ENCODE measurements at regions not wholly inside any gene's neighbourhood (a gene's known extent, or its start where the extent isn't known, plus 50 kb on each side); places are given as distances from the start of the nearest gene placed in this dataset.
"Not testable (repeated sequence)": the region's sequence is repeated elsewhere in the genome, so short reads cannot be mapped to it uniquely, and the experiment has no call there.

DNA sequence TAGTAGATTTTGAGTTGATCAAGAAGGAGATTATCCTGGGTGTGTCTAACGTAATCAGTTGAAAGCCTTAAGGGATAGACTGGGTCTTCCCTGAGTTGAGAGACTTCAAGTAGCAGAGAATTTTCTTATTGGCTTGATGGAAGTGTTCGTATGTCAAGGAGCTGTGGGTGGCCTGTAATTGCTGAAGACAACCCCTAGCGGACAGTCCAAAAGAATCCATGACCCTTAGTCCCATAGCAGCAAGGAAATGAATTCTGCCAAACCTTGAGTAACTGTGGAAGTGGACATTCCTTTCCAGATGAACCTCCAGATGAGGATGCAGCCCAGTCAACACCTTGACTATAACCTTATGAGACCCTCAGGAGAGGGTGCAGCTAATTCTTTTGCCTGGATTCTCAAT, 786.3 kb downstream of the SOCS6 start:
- DNase-seq (ENCODE audit: low spot score), result no peak

DNA sequence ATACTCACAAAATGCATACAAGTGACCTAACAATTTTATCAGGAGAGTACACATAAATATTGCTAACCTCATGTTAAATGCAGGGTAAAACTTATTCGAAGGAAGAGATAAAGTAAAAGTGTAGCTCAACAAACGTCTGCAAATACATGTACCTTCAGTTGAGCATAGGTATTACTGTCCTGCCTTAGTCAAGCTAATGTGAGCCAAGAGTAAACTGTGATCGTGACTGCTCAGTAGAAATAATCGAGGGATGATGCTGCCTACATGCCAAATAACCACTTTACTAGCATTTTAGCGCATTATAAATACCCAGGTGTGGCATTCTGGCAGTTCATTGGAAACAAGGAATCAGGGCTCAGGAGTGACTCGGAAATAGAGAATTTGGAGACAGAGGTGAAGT, 779.5 kb downstream of the SOCS6 start:
- DNase-seq (ENCODE audit: low spot score), result no peak

DNA sequence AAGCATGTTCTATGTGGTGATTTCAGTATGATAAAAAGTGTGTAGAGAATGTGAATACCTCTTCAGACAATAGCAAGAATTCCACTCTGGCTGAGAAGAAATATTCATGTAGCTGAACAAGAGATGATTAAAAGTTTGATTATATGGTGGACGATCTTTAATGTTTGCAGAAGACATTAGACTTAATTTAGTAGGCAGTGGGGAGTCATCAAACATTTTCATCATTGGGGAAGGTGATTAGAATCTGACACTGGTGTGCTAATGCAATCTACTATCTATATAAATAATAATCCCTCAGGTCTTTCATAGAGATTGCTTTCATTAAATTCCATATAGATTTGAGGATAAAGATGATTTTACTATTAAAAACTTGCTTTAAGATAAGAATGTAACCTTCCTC, 761.0 kb downstream of the SOCS6 start:
- DNase-seq (ENCODE audit: low spot score), result no peak

DNA sequence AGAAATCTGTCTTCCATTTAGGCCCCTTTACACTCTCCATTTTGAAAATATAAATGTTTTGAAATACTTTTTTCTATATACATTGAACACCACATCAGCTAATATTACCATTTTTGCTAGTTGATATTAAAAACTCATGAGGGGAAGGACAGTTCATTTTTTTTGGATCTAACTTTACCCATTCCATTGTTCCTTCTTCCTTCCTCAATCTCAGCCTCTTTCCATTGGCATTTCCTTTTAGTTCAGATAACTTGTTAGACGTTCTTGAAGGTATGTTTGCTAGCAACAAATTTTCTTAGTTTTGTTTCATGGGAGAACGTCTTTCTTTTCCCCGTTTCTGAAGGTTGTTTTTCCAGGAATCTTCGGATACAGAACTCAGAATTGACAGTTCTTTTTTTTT, 759.0 kb downstream of the SOCS6 start:
- no peak for DNase-seq (ENCODE audit: low spot score)

DNA sequence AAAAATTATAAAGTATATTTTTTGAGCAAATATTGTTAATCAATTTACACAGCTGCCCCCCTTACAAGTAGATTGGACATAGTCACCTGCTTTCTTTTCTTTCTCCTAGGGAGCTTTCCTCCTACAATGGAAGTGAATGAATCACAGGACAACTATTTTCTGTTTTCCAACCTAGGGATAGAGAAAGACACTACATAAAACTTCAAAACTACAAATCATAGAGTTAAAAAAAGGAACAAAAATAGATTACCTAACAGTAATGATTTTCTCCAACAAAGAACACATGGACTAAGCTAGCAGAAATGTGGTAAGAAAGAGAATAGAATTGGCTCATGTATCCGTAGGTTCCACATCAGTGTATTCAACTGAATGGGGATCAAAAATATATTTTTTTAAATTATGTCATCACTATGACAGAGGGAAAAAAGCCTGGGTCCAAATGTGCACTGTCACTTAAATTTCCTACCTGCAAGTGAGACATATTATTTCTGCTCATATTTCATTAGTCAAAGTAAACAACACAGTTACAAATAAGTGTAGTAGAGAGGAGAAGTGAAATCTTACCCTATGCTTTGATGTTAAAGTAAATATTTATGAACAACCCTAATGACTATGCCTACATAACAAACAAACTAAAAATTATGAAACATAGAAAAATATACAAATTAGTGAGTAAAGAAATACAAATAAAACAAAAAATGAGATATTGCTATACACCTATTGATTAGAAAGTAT, 756.7 kb downstream of the SOCS6 start:
- DNase-seq (ENCODE audit: low spot score), result peak; percentile 44

DNA sequence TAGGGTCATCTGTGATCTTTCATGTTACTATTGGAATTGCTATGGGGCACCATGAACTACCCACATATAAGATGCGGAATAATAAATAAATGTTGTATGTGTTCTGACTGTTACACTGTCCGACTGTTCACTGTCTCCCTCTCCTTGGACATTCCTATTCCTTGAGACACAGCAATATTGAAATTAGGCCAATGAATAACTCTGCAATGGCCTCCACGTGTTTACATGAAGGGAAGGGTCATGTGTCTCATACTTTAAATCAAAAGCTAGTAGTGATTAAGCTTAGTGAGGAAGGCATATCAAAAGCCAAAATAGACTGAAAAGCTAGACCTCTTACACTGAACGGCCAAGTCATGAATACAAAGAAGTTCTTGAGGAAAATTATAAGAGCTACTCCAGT, 751.3 kb downstream of the SOCS6 start:
- DNase-seq (ENCODE audit: low spot score), result no peak

DNA sequence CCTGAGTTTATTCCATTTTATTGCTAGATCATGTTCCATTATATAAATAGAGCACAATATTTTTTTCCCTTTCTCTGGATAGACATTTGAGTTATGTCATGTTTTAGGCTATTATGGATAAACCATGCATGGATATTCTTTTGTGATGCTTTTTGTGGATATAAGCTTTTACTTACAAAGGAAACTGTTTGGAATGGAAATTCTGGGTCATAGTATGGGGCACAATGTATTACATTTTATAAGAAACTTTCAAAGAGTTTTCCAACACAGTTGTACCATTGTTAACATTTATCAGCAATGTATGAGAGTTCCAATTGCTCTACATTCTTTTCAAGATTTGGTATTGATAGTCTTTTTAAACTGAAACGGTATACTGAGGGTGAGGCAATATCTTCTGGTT, 749.4 kb downstream of the SOCS6 start:
- no peak for DNase-seq (ENCODE audit: low spot score)

DNA sequence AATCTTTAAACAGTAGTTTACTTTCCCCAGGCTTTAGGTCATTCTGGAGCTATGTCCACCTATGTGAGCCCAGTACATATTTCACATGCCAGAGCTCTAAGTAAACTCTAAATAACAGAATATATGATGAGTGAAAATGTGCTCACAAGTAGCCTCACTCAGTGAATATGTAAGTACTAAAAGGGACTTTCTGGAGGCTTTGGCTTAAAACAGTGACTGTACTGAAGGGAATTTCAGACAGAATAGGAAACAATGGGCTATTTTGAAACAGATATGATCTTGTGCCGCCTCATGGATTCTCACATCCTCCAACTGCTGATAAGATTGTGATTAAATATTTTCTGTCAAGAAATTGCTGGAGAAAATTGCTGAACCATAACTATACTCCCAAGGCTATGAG, 747.9 kb downstream of the SOCS6 start:
- DNase-seq (ENCODE audit: low spot score), result peak; percentile 88

DNA sequence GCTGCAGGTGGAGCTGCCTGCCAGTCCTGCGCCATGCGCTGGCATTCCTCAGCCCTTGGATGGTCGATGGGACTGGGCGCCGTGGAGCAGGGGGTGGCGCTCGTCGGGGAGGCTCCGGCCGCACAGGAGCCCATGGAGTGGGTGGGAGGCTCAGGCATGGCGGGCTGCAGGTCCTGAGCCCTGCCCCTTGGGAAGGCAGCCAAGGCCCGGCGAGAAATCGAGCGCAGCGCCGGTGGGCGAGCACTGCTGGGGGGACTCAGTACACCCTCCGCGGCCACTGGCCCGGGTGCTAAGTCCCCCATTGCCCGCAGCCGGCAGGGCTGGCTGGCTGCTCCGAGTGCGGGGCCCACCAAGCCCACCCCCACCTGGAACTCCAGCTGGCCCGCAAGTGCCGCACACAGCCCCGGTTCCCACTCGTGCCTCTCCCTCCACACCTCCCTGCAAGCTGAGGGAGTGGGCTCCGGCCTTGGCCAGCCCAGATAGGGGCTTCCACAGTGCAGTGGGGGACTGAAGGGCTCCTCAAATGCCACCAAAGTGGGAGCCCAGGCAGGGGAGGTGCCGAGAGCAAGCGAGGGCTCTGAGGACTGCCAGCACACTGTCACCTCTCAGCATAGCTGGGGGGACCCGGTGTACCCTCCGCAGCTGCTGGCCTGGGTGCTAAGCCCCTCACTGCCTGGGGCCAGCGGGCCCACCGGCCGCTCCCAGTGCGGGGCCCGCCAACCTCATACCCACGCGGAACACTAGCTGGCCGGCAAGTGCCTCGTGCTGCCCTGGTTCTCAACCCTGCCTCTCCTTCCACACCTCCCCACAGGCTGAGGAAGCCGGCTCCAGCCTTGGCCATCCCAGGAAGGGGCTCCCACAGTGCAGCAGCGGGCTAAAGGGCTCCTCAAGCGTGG, 742.7 kb downstream of the SOCS6 start:
- DNase-seq (ENCODE audit: low spot score), result not testable (repeated sequence)

DNA sequence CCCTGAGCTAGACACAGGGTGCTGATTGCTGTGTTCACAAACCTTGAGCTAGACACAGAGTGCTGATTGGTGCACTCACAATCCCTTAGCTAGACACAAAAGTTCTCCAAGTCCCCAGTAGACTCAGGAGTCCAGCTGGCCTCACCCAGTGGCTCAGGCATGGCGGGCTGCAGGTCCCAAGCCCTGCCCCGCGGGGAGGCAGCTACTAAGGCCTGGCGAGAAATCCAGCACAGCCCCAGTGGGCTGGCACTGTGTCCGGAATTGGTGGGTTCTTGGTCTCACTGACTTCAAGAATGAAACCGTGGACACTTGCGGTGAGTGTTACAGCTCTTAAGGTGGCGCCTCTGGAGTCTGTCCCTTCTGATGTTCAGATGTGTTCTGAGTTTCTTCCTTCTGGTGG, 741.2 kb downstream of the SOCS6 start:
- not testable (repeated sequence) for DNase-seq (ENCODE audit: low spot score)

DNA sequence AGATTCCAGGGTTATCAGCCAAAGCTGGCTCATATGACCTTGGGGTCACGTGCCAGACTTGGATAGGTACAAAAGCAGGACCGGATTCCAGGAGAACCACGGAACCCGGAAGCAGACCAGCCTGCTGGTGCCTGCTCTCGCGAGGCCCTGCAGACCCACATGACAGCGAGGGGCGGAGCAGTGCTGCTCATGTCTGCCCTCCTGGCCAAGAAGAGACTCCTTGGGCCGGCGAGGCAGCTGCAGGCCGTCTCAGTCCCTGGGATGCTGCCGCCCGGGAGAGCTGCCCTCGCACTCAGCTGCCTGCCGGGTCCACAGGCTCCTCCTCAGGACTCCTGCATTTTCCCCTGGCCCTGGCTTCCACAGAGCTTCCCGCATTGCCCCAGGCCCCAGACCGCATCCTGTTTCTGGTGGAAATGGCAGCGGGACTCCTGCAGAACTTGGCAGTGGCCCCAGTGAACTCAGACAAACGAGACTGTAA, 739.5 kb downstream of the SOCS6 start:
- no peak for DNase-seq (ENCODE audit: low spot score)

DNA sequence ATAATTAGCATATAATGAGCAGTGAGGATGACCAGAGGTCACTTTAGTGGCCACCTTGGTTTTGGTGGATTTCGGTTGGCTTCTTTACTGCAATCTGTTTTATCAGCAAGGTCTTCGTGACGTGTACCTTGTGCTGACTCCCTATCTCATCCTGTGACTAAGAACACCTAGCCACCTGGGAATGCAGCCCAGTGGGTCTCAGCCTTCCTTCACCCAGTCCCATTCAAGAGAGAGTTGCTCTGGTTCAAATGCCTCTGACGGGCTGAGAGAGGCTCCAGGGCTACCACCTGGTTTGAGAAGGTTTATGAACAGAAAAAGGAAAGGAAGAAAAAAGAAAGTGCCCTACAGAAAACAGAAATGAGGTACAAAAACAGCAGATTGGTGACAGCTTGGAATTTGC, 738.7 kb downstream of the SOCS6 start:
- peak; percentile 9 for DNase-seq (ENCODE audit: low spot score)

DNA sequence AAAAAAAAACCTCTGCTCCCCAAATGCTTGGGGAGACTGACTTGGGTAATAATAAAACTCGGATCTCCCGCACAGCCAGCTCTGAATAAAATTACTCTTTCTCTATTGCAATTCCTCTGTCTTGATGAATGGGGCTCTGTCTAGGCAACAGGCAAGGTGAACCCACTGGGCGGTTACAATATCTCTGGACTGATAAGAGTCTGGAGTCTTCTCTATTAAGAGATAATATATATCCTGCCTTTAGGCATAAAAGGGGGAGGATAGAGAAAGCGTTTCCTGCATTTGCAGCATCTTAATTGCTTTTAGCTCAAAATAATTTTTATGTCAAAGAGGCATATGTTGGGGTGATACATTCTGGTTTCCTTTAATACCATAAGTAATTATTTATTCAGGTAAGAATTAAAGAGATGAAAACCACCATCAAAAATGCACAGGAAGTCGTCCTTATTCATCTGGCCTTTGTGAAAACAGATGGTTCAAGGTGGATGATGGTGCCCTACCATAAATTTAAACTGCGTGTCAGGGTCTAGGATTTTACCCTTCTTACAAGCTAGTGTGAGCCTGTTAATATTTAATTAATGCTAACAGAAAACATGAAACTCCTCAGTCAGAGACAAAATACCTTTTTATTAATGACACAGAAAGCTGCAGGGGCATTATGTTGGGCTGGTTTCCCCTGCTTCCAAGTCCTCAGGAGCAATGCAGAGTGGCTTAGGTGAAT, 736.8 kb downstream of the SOCS6 start:
- DNase-seq (ENCODE audit: low spot score), result no peak

DNA sequence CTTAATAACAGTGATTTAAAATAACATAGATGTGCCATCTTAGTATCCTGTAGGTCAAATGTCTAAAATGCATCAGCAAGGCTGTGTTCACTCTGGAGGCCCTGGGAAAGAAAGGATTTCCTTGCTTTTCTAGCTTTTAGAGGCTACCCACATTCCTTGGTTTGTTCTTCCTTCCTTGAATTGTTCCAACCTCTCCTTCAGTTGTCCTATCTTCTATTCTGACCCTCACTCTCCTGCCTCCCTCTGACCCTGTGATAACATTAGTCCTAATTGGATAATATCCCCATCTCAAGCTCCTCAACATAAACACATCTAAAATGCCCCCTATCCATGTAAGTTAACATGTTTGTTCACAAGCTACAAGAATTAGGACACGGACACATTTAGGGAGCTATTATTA, 733.5 kb downstream of the SOCS6 start:
- DNase-seq (ENCODE audit: low spot score), result no peak

DNA sequence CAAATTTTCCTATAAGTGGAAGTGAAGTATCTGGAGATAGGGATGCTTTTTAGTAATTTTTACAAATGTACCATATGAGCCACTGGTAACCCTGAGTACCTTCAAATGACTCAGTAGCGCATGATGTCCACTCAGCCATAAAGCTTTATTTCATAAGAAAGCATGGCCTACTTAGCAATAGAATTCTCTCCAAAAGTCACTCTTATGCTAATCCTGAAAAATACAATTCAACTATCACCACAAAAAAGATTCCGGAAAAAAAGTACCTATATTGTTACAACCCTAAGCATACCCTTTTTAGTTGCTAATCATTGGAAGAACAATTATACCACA, 732.2 kb downstream of the SOCS6 start:
- DNase-seq (ENCODE audit: low spot score), result peak; percentile 28

DNA sequence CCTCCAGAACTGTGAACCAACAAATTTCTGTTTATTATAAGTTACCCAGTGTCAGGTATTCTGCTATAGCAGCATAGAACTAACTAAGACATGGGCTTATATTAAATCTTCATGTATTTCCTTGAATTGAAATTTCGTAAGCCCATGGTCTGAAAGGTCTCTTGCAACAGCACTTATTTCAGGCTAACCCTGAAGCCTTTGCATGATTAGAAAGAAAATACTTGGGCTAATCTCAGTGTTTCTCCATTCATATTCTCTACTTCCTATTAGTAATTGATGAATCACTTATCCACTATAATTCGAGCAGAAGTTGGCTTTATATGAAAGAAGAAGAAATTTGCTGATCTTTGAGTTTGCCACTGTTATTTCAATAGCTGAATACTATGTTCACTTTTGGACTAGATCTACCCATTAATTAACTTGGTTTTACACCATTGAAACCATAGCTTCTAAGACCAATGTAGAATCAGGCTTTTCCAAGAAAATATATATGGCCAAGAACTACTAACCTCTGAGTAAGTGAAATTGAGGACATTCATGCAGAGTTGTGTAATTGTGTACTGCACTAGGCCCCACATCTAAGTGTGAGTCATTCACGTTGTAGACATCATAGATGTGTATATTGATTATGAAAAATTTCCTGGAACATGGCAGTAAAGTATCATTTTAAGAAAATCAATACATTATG, 731.6 kb downstream of the SOCS6 start:
- peak; percentile 26 for DNase-seq (ENCODE audit: low spot score)

DNA sequence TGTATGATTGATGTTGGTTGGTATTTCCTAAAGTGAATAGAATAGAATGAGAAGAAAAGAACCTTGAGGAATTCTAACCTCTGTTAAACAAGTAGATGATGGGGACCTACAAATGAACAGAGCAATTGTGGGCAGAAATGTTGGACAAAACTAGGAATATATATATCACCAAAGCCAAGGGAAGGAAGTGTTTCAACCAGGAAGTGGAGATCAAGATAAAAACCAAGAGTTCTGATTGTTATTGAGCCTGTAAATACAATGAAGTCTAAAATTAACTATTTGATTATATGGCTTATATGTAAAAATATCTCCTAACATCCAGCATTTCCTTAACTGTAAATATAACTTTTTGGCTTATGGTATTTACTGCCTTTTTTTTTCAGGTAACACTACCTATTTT, 730.0 kb downstream of the SOCS6 start:
- no peak for DNase-seq (ENCODE audit: low spot score)

DNA sequence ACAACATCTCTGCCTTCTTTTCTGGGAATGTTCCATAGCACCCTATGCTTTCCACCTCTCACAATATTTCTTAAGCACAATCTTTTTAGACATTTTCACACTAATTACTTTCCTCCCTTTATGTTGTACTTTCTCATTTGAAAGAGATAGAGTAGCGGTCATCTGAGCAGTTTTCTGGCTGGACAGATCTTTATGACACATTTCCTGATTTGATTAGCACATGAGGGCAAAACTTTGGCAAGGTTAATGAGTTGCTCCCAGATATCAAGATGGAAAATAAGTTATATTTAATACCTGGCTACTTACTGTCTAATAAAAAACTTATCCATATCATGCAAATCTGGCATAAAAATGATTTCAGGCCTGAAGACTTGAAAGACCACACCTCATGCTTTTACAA, 723.9 kb downstream of the SOCS6 start:
- DNase-seq (ENCODE audit: low spot score), result no peak

DNA sequence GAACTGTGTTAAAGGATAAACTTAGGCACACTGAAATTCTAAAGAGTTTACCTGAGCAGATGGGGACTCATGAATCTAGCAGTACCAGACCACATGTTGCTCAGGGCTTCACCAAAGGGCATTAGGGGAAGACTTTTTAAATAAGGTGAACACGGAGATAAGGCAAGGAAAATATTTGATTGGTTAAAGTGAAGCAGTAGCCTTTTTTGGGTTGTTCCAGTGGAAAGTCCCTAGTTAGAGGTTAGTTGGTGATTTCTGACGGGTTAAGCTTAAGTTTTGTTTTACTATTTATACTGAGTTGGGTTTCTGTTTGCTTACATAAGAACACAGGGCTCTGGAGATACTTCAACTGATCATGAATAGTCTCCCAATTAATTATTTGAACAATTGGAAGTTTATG, 722.5 kb downstream of the SOCS6 start:
- no peak for DNase-seq (ENCODE audit: low spot score)

DNA sequence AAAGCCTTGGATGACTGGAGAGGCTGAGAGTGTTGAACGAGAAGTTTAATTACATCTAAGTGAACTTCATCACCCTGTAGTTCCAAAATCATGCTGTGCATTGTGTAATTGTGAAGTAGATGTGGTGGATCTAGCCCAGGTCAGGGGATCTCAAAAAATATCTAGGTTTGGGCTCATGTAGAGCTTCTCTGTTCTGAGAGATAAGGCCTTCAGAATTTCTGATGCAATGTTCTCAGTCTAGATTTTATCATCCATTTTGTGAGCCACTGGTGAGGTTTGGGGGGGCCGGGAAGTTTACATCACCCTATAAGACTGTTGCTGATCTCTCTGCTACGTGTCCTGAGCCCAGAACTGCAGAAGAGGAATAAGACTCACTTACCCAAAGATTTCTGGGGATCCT, 719.4 kb downstream of the SOCS6 start:
- DNase-seq (ENCODE audit: low spot score), result no peak

DNA sequence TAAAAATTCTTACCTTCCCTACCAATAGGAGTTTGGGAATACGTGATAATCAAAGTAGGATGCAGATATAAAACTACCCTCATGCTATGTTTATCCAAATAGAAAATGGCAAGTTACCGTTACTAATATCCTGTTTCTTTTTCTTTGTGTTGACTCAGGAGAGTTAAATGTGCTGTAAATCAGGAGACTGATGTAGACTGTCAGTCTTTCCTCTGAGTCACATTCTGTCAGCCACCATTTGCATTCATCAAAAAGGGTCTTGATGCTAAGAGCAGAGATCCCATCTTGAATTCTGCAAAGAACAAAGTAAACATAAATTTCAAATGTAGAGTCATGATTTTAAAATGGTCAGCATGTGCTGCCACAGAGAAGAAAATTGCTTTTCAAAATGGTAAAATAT, 712.8 kb downstream of the SOCS6 start:
- peak; percentile 17 for DNase-seq (ENCODE audit: low spot score)

DNA sequence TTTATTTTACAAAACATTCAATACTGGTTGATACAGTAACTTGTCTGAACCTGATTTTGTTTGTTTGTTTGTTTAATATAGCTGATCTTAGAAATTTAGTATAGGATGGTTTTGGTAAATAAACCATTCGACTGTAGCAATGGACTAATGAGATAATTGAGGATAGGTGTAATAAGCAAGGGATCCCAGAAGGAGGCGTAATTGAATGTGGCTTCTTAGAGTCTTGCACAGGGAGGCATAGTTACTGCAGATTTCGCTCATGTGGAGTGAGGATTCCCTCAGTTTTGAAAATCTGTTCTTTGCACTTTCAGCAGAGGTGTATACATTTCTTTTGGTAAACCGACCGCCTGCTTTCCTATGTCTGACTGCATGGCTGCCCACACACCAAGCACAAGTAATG, 709.6 kb downstream of the SOCS6 start:
- DNase-seq (ENCODE audit: low spot score), result peak; percentile 35

All from kidney tubule cell (primary cell).